Hepatocyte (in vitro differentiated cells): ENCODE measurements at regions not wholly inside any gene's neighbourhood (a gene's known extent, or its start where the extent isn't known, plus 50 kb on each side); places are given as distances from the start of the nearest gene placed in this dataset.

ENCODE experiments used
- DNase-seq: peaks from one replicate; pipeline ENCODE4 v3.0.0-alpha.2; 2016; ENCODE audit warnings: low spot score
- H2AFZ ChIP-seq: fragments of 200-600 bp; sonication (generic); 2 replicates; pipeline ENCODE4 v1.6.0; 2016; ENCODE audit warnings: antibody characterized with exemption, mild to moderate bottlenecking
- H3K27ac ChIP-seq: fragments of 200-600 bp; sonication (generic); 2 replicates; pipeline ENCODE4 v1.5.1; 2016; ENCODE audit warnings: mild to moderate bottlenecking
- H3K27me3 ChIP-seq: fragments of 200-600 bp; sonication (generic); 2 replicates; pipeline ENCODE4 v1.6.1; 2016
- H3K36me3 ChIP-seq: fragments of 200-600 bp; sonication (generic); replicated peaks from 2 replicates; pipeline ENCODE4 v1.5.1; 2016; ENCODE audit warnings: low read depth; ENCODE audit not compliant: insufficient read depth
- H3K4me1 ChIP-seq: fragments of 200-600 bp; sonication (generic); 2 replicates; pipeline ENCODE4 v1.5.1; 2016; ENCODE audit warnings: mild to moderate bottlenecking, moderate library complexity; ENCODE audit not compliant: insufficient read depth
- H3K4me2 ChIP-seq: fragments of 200-600 bp; sonication (generic); 2 replicates; pipeline ENCODE4 v1.6.0; 2016
- H3K4me3 ChIP-seq: fragments of 200-600 bp; sonication (generic); 2 replicates; pipeline ENCODE4 v1.5.1; 2016; ENCODE audit warnings: mild to moderate bottlenecking
- H3K79me2 ChIP-seq: fragments of 200-600 bp; sonication (generic); 2 replicates; pipeline ENCODE4 v1.6.0; 2017; ENCODE audit warnings: mild to moderate bottlenecking
- H3K9me2 ChIP-seq: fragments of 200-600 bp; sonication (generic); replicated peaks from 2 replicates; pipeline ENCODE4 v1.6.0; 2017; ENCODE audit warnings: mild to moderate bottlenecking; ENCODE audit not compliant: insufficient read depth
- H3K9me3 ChIP-seq: fragments of 200-600 bp; sonication (generic); 2 replicates; pipeline ENCODE4 v1.5.1; 2016; ENCODE audit warnings: low read depth, mild to moderate bottlenecking
- H4K20me1 ChIP-seq: fragments of 200-600 bp; sonication (generic); 2 replicates; pipeline ENCODE4 v1.6.0; 2016; ENCODE audit warnings: mild to moderate bottlenecking; ENCODE audit not compliant: insufficient read depth, poor library complexity, severe bottlenecking
- CTCF ChIP-seq: fragments of 200-600 bp; sonication (generic); IDR thresholded peaks from 2 replicates; pipeline ENCODE4 v1.5.1; 2016; ENCODE audit warnings: antibody characterized with exemption, mild to moderate bottlenecking; ENCODE audit not compliant: poor library complexity
- EZH2 ChIP-seq: fragments of 200-600 bp; sonication (generic); IDR thresholded peaks from 2 replicates; pipeline ENCODE4 v1.6.1; 2016; ENCODE audit warnings: antibody characterized with exemption, mild to moderate bottlenecking, borderline replicate concordance
- EZH2phosphoT487 ChIP-seq: fragments of 200-600 bp; sonication (generic); IDR thresholded peaks from one replicate; pipeline ENCODE4 v1.6.1; 2018; ENCODE audit warnings: antibody characterized with exemption, mild to moderate bottlenecking, low read depth, moderate library complexity; ENCODE audit not compliant: unreplicated experiment, severe bottlenecking
- WGBS: methylation state at CpG from one replicate; pipeline ENCODE4 v1.1.6; 2016; ENCODE audit warnings: low lambda C conversion rate; ENCODE audit errors: missing lambda C conversion rate; 5-methylcytosine and 5-hydroxymethylcytosine counted together

GRCh38 chr17:77824102-77824779 is 134.3 kb upstream of the TNRC6C start:
- no peaks in the 10 kb centered on the region for H4K20me1 ChIP-seq
- no peaks in the 10 kb centered on the region for H3K27me3 ChIP-seq
- H3K79me2 ChIP-seq, result no peaks in the 10 kb centered on the region
- TF ChIP-seq EZH2, result no peak
- H3K27ac ChIP-seq, result no peak overlapping the region
- no peak overlapping the region for H3K4me2 ChIP-seq
- no peaks in the 10 kb centered on the region for H3K9me3 ChIP-seq
- H3K36me3 ChIP-seq, result no peaks in the 10 kb centered on the region
- no peaks in the 10 kb centered on the region for H3K9me2 ChIP-seq
- DNase-seq, result no peak
- H2AFZ ChIP-seq, result no peak overlapping the region
- no peak overlapping the region for H3K4me3 ChIP-seq
- 94% methylated on average over 11 of the region's 11 CpGs for WGBS
- H3K4me1 ChIP-seq, result no peaks in the 10 kb centered on the region

- Histone ChIP-seq H3K27me3 (no peaks in the 10 kb centered on the region), H3K79me2 (no peaks in the 10 kb centered on the region), H3K27ac (no peak overlapping the region), H2AFZ (no peak overlapping the region), H3K4me2 (no peak overlapping the region), H3K9me2 (no peaks in the 10 kb centered on the region), H3K4me1 (peaks cover 3% of the 10 kb centered on the region), H3K4me3 (no peak overlapping the region), H3K36me3 (no peaks in the 10 kb centered on the region), H3K9me3 (no peaks in the 10 kb centered on the region), H4K20me1 (no peaks in the 10 kb centered on the region)
- DNase-seq, result no peak
- 97% methylated on average over 9 of the region's 9 CpGs for WGBS
- no peak for TF ChIP-seq CTCF
- no peak for TF ChIP-seq EZH2phosphoT487
- TF ChIP-seq EZH2, result no peak
These were observed 133.7 kb upstream of the TNRC6C start for GRCh38 chr17:77824780-77825280.

GRCh38 chr17:77825621-77826020 is 132.9 kb upstream of the TNRC6C start:
- Histone ChIP-seq H3K79me2 (no peaks in the 10 kb centered on the region), H4K20me1 (no peaks in the 10 kb centered on the region), H3K9me2 (no peaks in the 10 kb centered on the region), H3K27ac (no peak overlapping the region), H3K36me3 (no peaks in the 10 kb centered on the region), H2AFZ (no peak overlapping the region), H3K4me3 (no peak overlapping the region), H3K9me3 (no peaks in the 10 kb centered on the region), H3K4me1 (peaks cover 11% of the 10 kb centered on the region), H3K4me2 (no peak overlapping the region), H3K27me3 (no peaks in the 10 kb centered on the region)
- no peak for TF ChIP-seq CTCF
- TF ChIP-seq EZH2phosphoT487, result no peak
- TF ChIP-seq EZH2, result no peak
- DNase-seq, result no peak
- WGBS, result 84% methylated on average over 15 of the region's 15 CpGs

- no peak for DNase-seq
- H3K4me2 ChIP-seq, result no peak overlapping the region
- no peaks in the 10 kb centered on the region for H3K36me3 ChIP-seq
- no peaks in the 10 kb centered on the region for H3K9me3 ChIP-seq
- H3K9me2 ChIP-seq, result no peaks in the 10 kb centered on the region
- no peaks in the 10 kb centered on the region for H4K20me1 ChIP-seq
- no peak overlapping the region for H3K4me3 ChIP-seq
- peaks cover 16% of the 10 kb centered on the region for H3K4me1 ChIP-seq
- no peak overlapping the region for H3K27ac ChIP-seq
- no peaks in the 10 kb centered on the region for H3K79me2 ChIP-seq
- TF ChIP-seq EZH2phosphoT487, result no peak
- TF ChIP-seq CTCF, result no peak
- TF ChIP-seq EZH2, result no peak
- no peak overlapping the region for H2AFZ ChIP-seq
- H3K27me3 ChIP-seq, result no peaks in the 10 kb centered on the region
- WGBS, result 82% methylated on average over 7 of the region's 8 CpGs
These were observed 132.2 kb upstream of the TNRC6C start for GRCh38 chr17:77826132-77826873.
